Aorta (tissue), 5 donors: ENCODE measurements at regions not wholly inside any gene's neighbourhood (a gene's known extent, or its start where the extent isn't known, plus 50 kb on each side); places are given as distances from the start of the nearest gene placed in this dataset.

ENCODE experiments used
- ATAC-seq: fragments of 200-7000 bp; cut with Tn5 transposase; one replicate; pipeline ENCODE4 v1.9.1; 2022; ENCODE audit warnings: moderate library complexity; ENCODE audit not compliant: low FRiP score
- DNase-seq, 2 donors: peaks; one replicate each; pipeline ENCODE4 v3.0.0-alpha.2; 2020
- H3K27ac ChIP-seq, 2 donors: one replicate each; pipeline ENCODE4 v1.5.1; 2013; ENCODE audit warnings: low read length in 2 of 2, mild to moderate bottlenecking in 2 of 2, moderate library complexity in 2 of 2, control low read depth in 1 of 2, inconsistent platforms in 1 of 2, low read depth in 1 of 2
- H3K27me3 ChIP-seq, 2 donors: one replicate each; pipeline ENCODE4 v1.6.1; 2013; ENCODE audit warnings: control low read depth in 1 of 2, low read length in 1 of 2, mild to moderate bottlenecking in 1 of 2, moderate library complexity in 1 of 2; ENCODE audit not compliant: insufficient read depth in 2 of 2, control insufficient read depth in 1 of 2
- H3K36me3 ChIP-seq, 2 donors: one replicate each; pipeline ENCODE4 v1.6.1; 2013; ENCODE audit warnings: control low read depth in 1 of 2, low read length in 1 of 2, mild to moderate bottlenecking in 1 of 2; ENCODE audit not compliant: insufficient read depth in 2 of 2, control insufficient read depth in 1 of 2
- H3K4me1 ChIP-seq, 2 donors: one replicate each; pipeline ENCODE4 v1.6.1; 2013; ENCODE audit warnings: low read length in 2 of 2, control low read depth in 1 of 2, mild to moderate bottlenecking in 1 of 2, moderate library complexity in 1 of 2; ENCODE audit not compliant: insufficient read depth in 2 of 2, control insufficient read depth in 1 of 2
- H3K4me3 ChIP-seq, 2 donors: one replicate each; pipeline ENCODE4 v1.5.1; 2013; ENCODE audit warnings: low read length in 2 of 2, control low read depth in 1 of 2, mild to moderate bottlenecking in 1 of 2
- H3K9me3 ChIP-seq: one replicate; pipeline ENCODE4 v1.6.1; 2013; ENCODE audit warnings: mild to moderate bottlenecking, low read length; ENCODE audit not compliant: control insufficient read depth
- WGBS, 2 donors: extraction: QIAGEN DNeasy Blood & Tissue Kit; methylation state at CpG; one replicate each; pipeline ENCODE4 v1.1.7; 2013; 5-methylcytosine and 5-hydroxymethylcytosine counted together
- intact Hi-C, 2 donors: fragments of 100-400 bp; cut with DNase I; formaldehyde crosslinking; loops; one replicate each; pipeline versions ENCODE4 v1.14.2 to v1.15.0; 2022
- donor health status: healthy with polysubstance abuse.
- donor health status: Bipolar disorder and iron deficiency.
- donor health status: DM: no; HTN: no; CAD: no.
- donor health status: DM: no; HTN: no; CAD: no.
- donor health status: DM: yes; HTN: yes; CAD: no.

DNA sequence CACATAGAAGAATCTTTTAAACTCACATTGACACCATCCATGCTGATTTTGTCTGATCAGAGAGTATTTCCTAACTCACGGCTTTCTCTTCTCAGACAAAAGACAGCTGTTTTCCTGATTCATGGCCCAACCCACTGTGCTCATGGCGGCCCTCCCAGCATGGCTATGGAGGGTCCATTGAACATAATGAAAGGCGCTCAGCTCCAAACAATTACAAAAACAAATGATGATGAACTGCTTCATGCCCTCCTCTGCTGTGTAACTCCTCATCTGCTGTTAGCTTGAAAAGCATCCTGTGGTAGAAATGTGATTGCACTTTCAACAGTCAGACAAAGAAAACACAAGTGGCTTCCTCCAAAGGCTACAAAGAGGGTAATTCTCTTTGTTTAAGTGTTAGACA lies 673.8 kb downstream of the PRELID2 start:
- no peaks in the 10 kb centered on the region for H3K9me3 ChIP-seq
- DNase-seq (no peak), ATAC-seq (no peak)
- no peaks in the 10 kb centered on the region for H3K27me3 ChIP-seq
- H3K27ac ChIP-seq: no peak overlapping the region
- H3K4me1 ChIP-seq: no peaks in the 10 kb centered on the region
- H3K4me3 ChIP-seq: no peak overlapping the region
- 74 to 77% methylated on average over 3 of the region's 3 CpGs for WGBS, 2 donors
- intact Hi-C loops: no loop called here
- H3K36me3 ChIP-seq: no peaks in the 10 kb centered on the region

GRCh38 chr5:145160679-145161078 lies 674.5 kb downstream of the PRELID2 start:
- Histone ChIP-seq H3K27ac (no peak overlapping the region), H3K27me3 (no peaks in the 10 kb centered on the region), H3K9me3 (no peaks in the 10 kb centered on the region), H3K36me3 (no peaks in the 10 kb centered on the region), H3K4me3 (no peak overlapping the region), H3K4me1 (no peaks in the 10 kb centered on the region)
- WGBS, 2 donors: 69 to 70% methylated on average over 4 of the region's 4 CpGs
- intact Hi-C loops: no loop called here
- no peak for ATAC-seq
- no peak for DNase-seq

DNA sequence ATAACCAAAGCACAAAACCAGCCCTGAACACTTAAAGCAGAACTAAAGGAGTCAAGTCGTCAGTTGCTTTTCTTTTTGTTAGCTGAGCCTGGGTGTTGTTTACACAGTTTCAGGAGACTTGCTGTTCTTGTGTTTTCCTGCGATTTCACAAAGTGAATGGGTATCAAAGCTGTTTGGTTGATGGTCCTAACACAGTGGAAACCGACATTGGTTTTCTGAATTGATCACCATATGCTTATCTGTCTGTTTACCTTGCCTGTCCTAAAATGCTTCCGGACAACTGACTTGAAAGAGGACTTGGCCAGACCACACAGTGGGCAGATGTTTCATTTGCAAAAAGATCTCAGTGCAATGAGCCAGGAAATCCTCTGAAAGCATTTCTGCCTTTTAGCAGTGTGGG lies 676.4 kb downstream of the PRELID2 start:
- Histone ChIP-seq H3K4me1 (no peaks in the 10 kb centered on the region), H3K36me3 (no peaks in the 10 kb centered on the region), H3K9me3 (no peaks in the 10 kb centered on the region), H3K4me3 (no peak overlapping the region), H3K27ac (no peak overlapping the region), H3K27me3 (no peaks in the 10 kb centered on the region)
- WGBS, 2 donors: 19 to 27% methylated on average over 4 of the region's 4 CpGs
- DNase-seq (no peak), ATAC-seq (no peak)
- intact Hi-C loops: no loop called here

GRCh38 chr5:145157841-145158240 lies 677.3 kb downstream of the PRELID2 start:
- Histone ChIP-seq H3K4me3 (no peak overlapping the region), H3K4me1 (no peaks in the 10 kb centered on the region), H3K27ac (no peak overlapping the region), H3K9me3 (no peaks in the 10 kb centered on the region), H3K36me3 (no peaks in the 10 kb centered on the region), H3K27me3 (no peaks in the 10 kb centered on the region)
- no peak for ATAC-seq
- DNase-seq: no peak
- intact Hi-C loops: no loop called here

DNA sequence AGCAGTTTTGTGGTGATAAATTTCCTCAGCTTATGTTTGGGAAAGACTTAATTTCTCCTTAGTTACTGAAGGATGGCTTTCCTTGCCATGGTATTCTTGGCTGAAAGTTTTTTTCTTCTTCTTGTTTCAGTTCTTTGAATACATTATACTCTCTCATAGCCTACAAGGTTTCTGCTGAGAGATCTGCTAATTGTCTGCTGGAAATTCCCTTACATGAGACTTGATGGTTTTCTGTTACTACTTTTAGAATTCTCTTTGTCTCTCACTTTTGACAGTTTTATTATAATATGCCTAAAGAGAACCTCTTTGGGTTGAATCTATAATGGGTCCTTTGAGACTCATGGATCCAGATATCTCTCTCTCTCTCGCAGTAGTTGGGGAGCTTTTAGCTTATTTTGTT lies 693.6 kb downstream of the PRELID2 start:
- Histone ChIP-seq H3K9me3 (no peaks in the 10 kb centered on the region), H3K4me1 (no peaks in the 10 kb centered on the region), H3K36me3 (no peaks in the 10 kb centered on the region), H3K4me3 (no peak overlapping the region), H3K27me3 (no peaks in the 10 kb centered on the region), H3K27ac (no peak overlapping the region)
- ATAC-seq (no peak), DNase-seq (no peak)
- intact Hi-C loops: no loop called here
- 8 to 15% methylated on average over 1 of the region's 1 CpG for WGBS, 2 donors

- intact Hi-C loops: no loop called here
- H3K27me3 ChIP-seq: no peaks in the 10 kb centered on the region
- WGBS, 2 donors: 18% methylated on average over 3 of the region's 3 CpGs
- ATAC-seq (no peak), DNase-seq (no peak)
- H3K36me3 ChIP-seq: no peaks in the 10 kb centered on the region
- no peak overlapping the region for H3K4me3 ChIP-seq
- H3K4me1 ChIP-seq: no peaks in the 10 kb centered on the region
- no peaks in the 10 kb centered on the region for H3K9me3 ChIP-seq
- no peak overlapping the region for H3K27ac ChIP-seq
Observed at GRCh38 chr5:145130996-145131395, 704.1 kb downstream of the PRELID2 start.

- peaks cover under 1% of the 10 kb centered on the region for H3K9me3 ChIP-seq
- 89% methylated on average over 5 of the region's 5 CpGs for whole genome bisulfite sequencing, 2 donors
- intact Hi-C loops: no loop called here
- no peak overlapping the region for H3K4me3 ChIP-seq
- no peaks in the 10 kb centered on the region for H3K36me3 ChIP-seq
- no peaks in the 10 kb centered on the region for H3K4me1 ChIP-seq
- H3K27ac ChIP-seq: no peak overlapping the region
- H3K27me3 ChIP-seq: no peaks in the 10 kb centered on the region
- no peak for DNase-seq
- no peak for ATAC-seq
Observed at GRCh38 chr5:145129797-145130196, 705.3 kb downstream of the PRELID2 start.

- ATAC-seq: no peak
- H3K27me3 ChIP-seq: no peaks in the 10 kb centered on the region
- H3K4me3 ChIP-seq: no peak overlapping the region
- 42 to 53% methylated on average over 3 of the region's 3 CpGs for WGBS, 2 donors
- no peak for DNase-seq
- no peaks in the 10 kb centered on the region for H3K36me3 ChIP-seq
- H3K9me3 ChIP-seq: peaks cover 2% of the 10 kb centered on the region
- no peaks in the 10 kb centered on the region for H3K4me1 ChIP-seq
- intact Hi-C loops: no loop called here
- no peak overlapping the region for H3K27ac ChIP-seq
Observed at GRCh38 chr5:145124806-145125205, 710.3 kb downstream of the PRELID2 start.

DNA sequence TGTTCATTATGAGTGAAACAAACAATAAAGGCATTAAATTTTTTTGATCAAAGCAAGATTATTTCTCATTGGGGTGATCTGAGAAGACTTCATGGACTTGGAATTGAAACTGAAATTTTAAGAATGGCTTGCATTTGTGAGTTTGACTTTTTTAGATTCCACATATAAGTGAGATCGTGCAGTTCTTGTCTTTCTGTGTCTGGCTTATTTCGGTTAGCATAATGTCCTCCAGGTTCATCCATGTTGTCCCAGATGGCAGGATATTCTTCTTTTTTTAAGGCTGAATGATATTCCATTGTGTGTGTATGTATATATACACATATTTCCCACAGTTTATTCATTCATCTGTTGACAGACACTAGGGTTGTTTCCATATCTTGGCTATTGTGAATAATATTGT lies 716.5 kb downstream of the PRELID2 start:
- ATAC-seq (no peak), DNase-seq (no peak)
- Histone ChIP-seq H3K4me3 (no peak overlapping the region), H3K27ac (no peak overlapping the region), H3K4me1 (no peaks in the 10 kb centered on the region), H3K9me3 (no peaks in the 10 kb centered on the region), H3K27me3 (no peaks in the 10 kb centered on the region), H3K36me3 (no peaks in the 10 kb centered on the region)
- 83 to 85% methylated on average over 2 of the region's 2 CpGs for WGBS, 2 donors
- intact Hi-C loops: no loop called here
